K562 (cell line): ENCODE measurements at regions not wholly inside any gene's neighbourhood (a gene's known extent, or its start where the extent isn't known, plus 50 kb on each side); places are given as distances from the start of the nearest gene placed in this dataset.
A peak's percentile ranks its signal among the peaks of the same experiment; 100 is the strongest.

ENCODE experiments used
- ARHGAP35 ChIP-seq: fragments of 450-650 bp; IDR thresholded peaks from 2 replicates; pipeline ENCODE4 v1.6.1; 2018; ENCODE audit not compliant: partially characterized antibody
- ASH1L ChIP-seq: fragments of 450-650 bp; IDR thresholded peaks from 2 replicates; pipeline ENCODE4 v1.6.1; 2018; ENCODE audit warnings: borderline replicate concordance, mild to moderate bottlenecking, low read depth; ENCODE audit not compliant: partially characterized antibody
- DMBX1 ChIP-seq: fragments of 250-450 bp; sonication (Bioruptor Pico); IDR thresholded peaks from 2 replicates; pipeline ENCODE4 v1.8.0; 2022; ENCODE audit warnings: inconsistent platforms, mild to moderate bottlenecking, moderate library complexity, borderline replicate concordance
- ELF1 ChIP-seq: fragments of 200-800 bp; sonication (Bioruptor generic); IDR thresholded peaks from 2 replicates; pipeline ENCODE4 v1.6.1; 2016; ENCODE audit warnings: missing genetic modification characterization, missing compliant biosample characterization
- FOXJ3 ChIP-seq: sonication (generic); formaldehyde crosslinking; IDR thresholded peaks from 2 replicates; pipeline ENCODE4 v1.4.0; 2020; ENCODE audit warnings: mild to moderate bottlenecking, missing genetic modification reagents
- ILK ChIP-seq: fragments of 450-650 bp; IDR thresholded peaks from 2 replicates; pipeline ENCODE4 v1.6.1; 2016; ENCODE audit warnings: missing genetic modification characterization, low read depth, mild to moderate bottlenecking, missing compliant biosample characterization, moderate library complexity, borderline replicate concordance
- JUND ChIP-seq, 2 experiments: IDR thresholded peaks; 2 replicates in 1 of 2; 3 replicates in 1 of 2; pipeline ENCODE4 v1.6.1; 2011; ENCODE audit warnings: borderline replicate concordance in 2 of 2, low read depth in 2 of 2, low read length in 2 of 2, improper control_type of control experiment in 1 of 2, missing biosample characterization in 1 of 2, missing genetic modification characterization in 1 of 2, missing genetic modification reagents in 1 of 2
- KAT7 ChIP-seq: sonication (generic); formaldehyde crosslinking; IDR thresholded peaks from 2 replicates; pipeline ENCODE4 v1.8.0; 2022; ENCODE audit warnings: missing genetic modification reagents, mild to moderate bottlenecking, borderline replicate concordance
- MAFK ChIP-seq: IDR thresholded peaks from 2 replicates; pipeline ENCODE4 v1.6.1; 2011; ENCODE audit warnings: low read length, improper control_type of control experiment
- MIER1 ChIP-seq: fragments of 450-650 bp; IDR thresholded peaks from 2 replicates; pipeline ENCODE4 v1.6.1; 2016; ENCODE audit warnings: antibody characterized with exemption, mild to moderate bottlenecking, low read depth
- NR2C1 ChIP-seq, 2 experiments: fragments of 450-650 bp; IDR thresholded peaks; 2 replicates each; pipeline ENCODE4 v1.6.1; 2017; ENCODE audit warnings: mild to moderate bottlenecking in 2 of 2, antibody characterized with exemption in 1 of 2, inconsistent platforms in 1 of 2, missing compliant biosample characterization in 1 of 2, missing genetic modification characterization in 1 of 2
- RBBP5 ChIP-seq: fragments of 200-600 bp; sonication (generic); IDR thresholded peaks from 2 replicates; pipeline ENCODE4 v1.6.1; 2012; ENCODE audit warnings: borderline replicate concordance, mild to moderate bottlenecking, low read length, control low read depth, inconsistent platforms; ENCODE audit not compliant: insufficient read depth, poor library complexity, severe bottlenecking
- RFX1 ChIP-seq: fragments of 450-650 bp; IDR thresholded peaks from 2 replicates; pipeline ENCODE4 v1.6.1; 2016; ENCODE audit warnings: mild to moderate bottlenecking, moderate library complexity
- SNIP1 ChIP-seq: fragments of 450-650 bp; IDR thresholded peaks from 2 replicates; pipeline ENCODE4 v1.7.1; 2017; ENCODE audit warnings: low read depth, mild to moderate bottlenecking
- ZBTB11 ChIP-seq, 3 experiments: fragments of 200-800 bp in 1 of 3; fragments of 250-450 bp in 1 of 3; fragments of 450-650 bp in 1 of 3; sonication (Bioruptor Pico) in 1 of 3; sonication (Bioruptor generic) in 1 of 3; formaldehyde crosslinking in 1 of 3; IDR thresholded peaks; 2 replicates each; pipeline versions ENCODE4 v1.6.1 to v1.8.0; 2016 to 2022; ENCODE audit warnings: mild to moderate bottlenecking in 2 of 3, missing genetic modification characterization in 2 of 3, missing compliant biosample characterization in 1 of 3, moderate library complexity in 1 of 3
- ZMIZ1 ChIP-seq, 2 experiments: fragments of 150-350 bp in 1 of 2; IDR thresholded peaks; 2 replicates each; pipeline ENCODE4 v1.6.1; 2012 to 2016; ENCODE audit warnings: low read depth in 2 of 2, low read length in 2 of 2, mild to moderate bottlenecking in 1 of 2, moderate library complexity in 1 of 2
- ZNF324 ChIP-seq: fragments of 250-450 bp; sonication (Bioruptor Pico); IDR thresholded peaks from 2 replicates; pipeline ENCODE4 v1.4.0; 2020; ENCODE audit warnings: mild to moderate bottlenecking
- ZNF830 ChIP-seq: fragments of 250-450 bp; sonication (Bioruptor Pico); IDR thresholded peaks from 2 replicates; pipeline ENCODE4 v1.5.0; 2021; ENCODE audit warnings: mild to moderate bottlenecking

- no peak for TF ChIP-seq KAT7 (CRISPR knock-in tag)
- no peak for TF ChIP-seq FOXJ3 (CRISPR knock-in tag)
- TF ChIP-seq NR2C1 (IDR thresholded peaks at IDR 0.05), result no peak
- TF ChIP-seq NR2C1 (tag; IDR thresholded peaks at IDR 0.05), result no peak
- no peak for TF ChIP-seq ASH1L
- TF ChIP-seq RFX1, result no peak
- no peak for TF ChIP-seq ARHGAP35
- no peak for TF ChIP-seq ELF1 (tag)
- no peak for TF ChIP-seq DMBX1
- TF ChIP-seq JUND (IDR thresholded peaks at IDR 0.05; ENCODE audit: borderline replicate concordance, low read depth, low read length), result no peak
- TF ChIP-seq JUND (tag; IDR thresholded peaks at IDR 0.05; ENCODE audit: borderline replicate concordance, low read depth, low read length), result no peak
- no peak for TF ChIP-seq SNIP1
- TF ChIP-seq MAFK, result peak; percentile 77
- TF ChIP-seq ZNF830 (CRISPR knock-in tag), result no peak
- TF ChIP-seq MIER1, result no peak
- TF ChIP-seq RBBP5, result no peak
- no peak for TF ChIP-seq ZNF324 (CRISPR knock-in tag)
- TF ChIP-seq ILK, result no peak
- no peak for TF ChIP-seq ZMIZ1 (IDR thresholded peaks at IDR 0.05; ENCODE audit: low read depth in 2 of 2, low read length in 2 of 2)
- TF ChIP-seq ZBTB11 (CRISPR knock-in tag; IDR thresholded peaks at IDR 0.05), result no peak
These were observed 85.9 kb upstream of the LEP start (continued) for GRCh38 chr7:128155100-128155740.
